HG03520 (cell line): ENCODE measurements at regions not wholly inside any gene's neighbourhood (a gene's known extent, or its start where the extent isn't known, plus 50 kb on each side); places are given as distances from the start of the nearest gene placed in this dataset.

Experiments used
- ATAC-seq: cut with Tn5 transposase; IDR thresholded peaks from one replicate; pipeline ENCODE4 v1.9.1; 2021; ENCODE audit warnings: mild to moderate bottlenecking, moderate library complexity; ENCODE audit not compliant: unreplicated experiment

DNA sequence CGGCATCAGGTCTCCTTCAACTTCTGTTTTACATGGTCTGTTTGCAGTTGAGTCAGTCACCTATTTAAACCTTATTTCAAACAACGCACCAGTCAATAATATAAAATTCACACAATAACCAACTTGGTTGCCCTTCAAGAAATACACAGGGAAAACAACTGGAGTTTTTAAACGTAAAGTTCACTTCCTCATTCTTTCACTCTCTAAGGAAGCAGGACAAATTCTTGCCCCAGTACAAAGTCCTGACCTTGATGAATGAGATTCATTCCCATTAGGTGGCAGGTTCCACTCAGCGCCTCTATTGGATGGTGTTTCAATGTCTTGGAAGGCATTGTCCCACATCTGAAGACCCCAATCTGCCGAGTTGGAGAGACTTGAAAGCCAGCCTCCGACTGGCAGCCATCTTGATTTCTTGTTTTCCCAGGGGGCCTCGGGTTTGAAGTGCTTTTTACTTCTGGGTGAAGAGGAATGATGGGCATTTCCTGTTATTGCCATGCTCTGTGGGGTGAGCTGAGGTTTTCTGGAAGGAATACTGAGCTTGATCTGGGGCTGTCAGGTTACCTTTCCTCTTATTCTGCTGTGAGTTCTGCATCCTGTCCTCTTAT, 105.0 kb downstream of the ACER2 start:
- no peak for ATAC-seq

DNA sequence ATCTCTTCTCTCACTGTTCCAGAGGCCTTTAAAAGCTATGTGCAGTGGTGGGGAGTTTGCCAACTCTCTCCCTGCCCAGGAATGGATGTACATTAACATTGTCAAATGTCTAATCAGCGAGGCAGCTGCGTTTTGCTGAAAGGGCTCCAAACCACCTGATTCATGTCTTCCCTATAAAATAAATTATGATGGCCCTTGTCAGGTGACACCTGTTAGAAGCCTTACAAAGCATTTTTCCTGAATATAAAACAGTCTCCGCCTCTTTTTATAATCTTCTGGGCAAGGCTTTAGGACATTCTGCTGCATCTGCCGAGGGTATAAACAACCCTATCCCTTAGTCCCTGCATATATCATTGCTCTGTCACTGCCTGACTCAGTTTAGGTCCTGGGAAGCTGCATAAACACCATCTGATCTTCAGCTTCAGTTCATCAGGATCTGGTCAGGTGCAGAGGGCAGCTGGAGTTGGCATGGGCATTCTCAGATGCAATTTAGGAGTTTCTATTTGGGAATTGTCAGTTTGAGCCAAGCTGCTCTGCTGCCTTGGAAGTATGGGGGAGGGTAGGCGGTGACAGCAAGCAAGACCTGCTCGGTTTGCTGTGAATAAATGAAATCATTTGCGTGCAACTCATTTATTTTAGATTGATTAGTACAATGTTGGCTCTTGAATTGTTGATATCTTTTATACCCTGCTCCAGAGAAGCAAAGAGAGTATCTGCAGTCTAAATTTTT, 103.5 kb downstream of the ACER2 start:
- no peak for ATAC-seq

DNA sequence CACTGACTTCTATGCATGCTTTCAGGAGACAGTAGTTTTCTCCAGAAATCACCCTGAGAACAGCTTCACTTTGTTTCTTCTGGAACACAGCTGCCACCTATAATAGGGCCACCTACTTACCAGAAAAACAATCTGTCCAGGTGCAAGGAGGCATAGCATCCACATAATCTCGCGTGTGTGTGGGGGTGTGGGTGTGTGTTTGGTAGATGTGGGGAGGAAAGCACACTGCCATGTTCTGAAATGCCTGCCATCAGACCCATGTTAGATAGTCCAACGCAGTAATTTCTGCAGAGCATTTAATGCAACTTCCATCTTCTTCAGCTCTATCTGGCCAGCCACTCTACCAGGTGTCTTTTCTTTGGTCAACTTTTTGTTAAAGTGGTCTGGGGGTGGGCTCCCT, 102.9 kb downstream of the ACER2 start:
- ATAC-seq: no peak

DNA sequence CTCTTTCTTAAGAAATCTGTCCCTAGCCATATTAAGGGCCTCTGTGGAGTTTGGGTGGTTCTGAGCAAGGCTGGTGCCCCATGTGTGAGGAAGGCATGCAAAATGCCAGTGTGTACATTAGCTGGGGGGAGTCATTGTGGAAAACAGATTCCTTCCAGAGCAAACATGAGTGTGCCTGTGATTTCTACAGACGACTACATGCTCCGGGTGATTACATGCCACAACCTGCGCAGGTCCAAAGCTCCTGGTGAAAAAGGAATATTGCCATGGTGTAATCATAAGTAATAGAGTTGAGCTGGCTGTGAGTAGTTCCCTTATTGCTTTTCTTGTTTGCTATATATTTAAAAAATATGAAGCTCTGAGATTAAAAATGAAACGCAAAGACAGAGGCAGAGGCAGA, 102.1 kb downstream of the ACER2 start:
- ATAC-seq: no peak
